CD4-positive, alpha-beta T cell treated with Interleukin-17A for 4 hours (primary cell): ENCODE measurements at regions not wholly inside any gene's neighbourhood (a gene's known extent, or its start where the extent isn't known, plus 50 kb on each side); places are given as distances from the start of the nearest gene placed in this dataset.
"Not testable (repeated sequence)": the region's sequence is repeated elsewhere in the genome, so short reads cannot be mapped to it uniquely, and the experiment has no call there.

ENCODE experiments used
- DNase-seq: peaks from one replicate; pipeline ENCODE4 v3.0.0-alpha.2; 2020; ENCODE audit warnings: mixed read lengths

GRCh38 chr18:2199060-2199459 is 372.2 kb downstream of the METTL4 start:
- DNase-seq, result no peak

GRCh38 chr18:2201036-2201600 is 370.2 kb downstream of the METTL4 start:
- no peak for DNase-seq

GRCh38 chr18:2204736-2205135 is 366.6 kb downstream of the METTL4 start:
- no peak for DNase-seq

- no peak for DNase-seq
Measured at GRCh38 chr18:2207294-2207693, 364.0 kb downstream of the METTL4 start.

GRCh38 chr18:2212598-2213205 is 358.6 kb downstream of the METTL4 start:
- DNase-seq, result no peak

GRCh38 chr18:2213905-2214304 is 357.4 kb downstream of the METTL4 start:
- no peak for DNase-seq

GRCh38 chr18:2217356-2217755 is 353.9 kb downstream of the METTL4 start:
- no peak for DNase-seq

GRCh38 chr18:2218101-2218500 is 353.2 kb downstream of the METTL4 start:
- no peak for DNase-seq

GRCh38 chr18:2219706-2220105 is 351.6 kb downstream of the METTL4 start:
- DNase-seq, result no peak

- DNase-seq, result no peak
Measured at GRCh38 chr18:2222270-2223185, 348.8 kb downstream of the METTL4 start.

- no peak for DNase-seq
Measured at GRCh38 chr18:2223449-2223848, 347.9 kb downstream of the METTL4 start.

- no peak for DNase-seq
Measured at GRCh38 chr18:2223849-2224248, 347.5 kb downstream of the METTL4 start.

- no peak for DNase-seq
Measured at GRCh38 chr18:2236232-2236631, 335.1 kb downstream of the METTL4 start.

GRCh38 chr18:2237706-2238105 is 333.6 kb downstream of the METTL4 start:
- no peak for DNase-seq

- no peak for DNase-seq
Measured at GRCh38 chr18:2240311-2240705, 331.0 kb downstream of the METTL4 start.

- no peak for DNase-seq
Measured at GRCh38 chr18:2244641-2245040, 326.7 kb downstream of the METTL4 start.

- DNase-seq, result not testable (repeated sequence)
Measured at GRCh38 chr18:2247101-2247500, 324.2 kb downstream of the METTL4 start.

GRCh38 chr18:2254977-2255376 is 316.3 kb downstream of the METTL4 start:
- no peak for DNase-seq

GRCh38 chr18:2256577-2256976 is 314.7 kb downstream of the METTL4 start:
- no peak for DNase-seq

GRCh38 chr18:2258954-2259353 is 312.4 kb downstream of the METTL4 start:
- DNase-seq, result no peak

GRCh38 chr18:2263303-2263890 is 307.9 kb downstream of the METTL4 start:
- DNase-seq, result no peak

GRCh38 chr18:2274613-2275012 is 296.7 kb downstream of the METTL4 start:
- no peak for DNase-seq

- no peak for DNase-seq
Measured at GRCh38 chr18:2281086-2281485, 290.2 kb downstream of the METTL4 start.
